ENCODE measurements at regions not wholly inside any gene's neighbourhood (a gene's known extent, or its start where the extent isn't known, plus 50 kb on each side); places are given as distances from the start of the nearest gene placed in this dataset.

- Histone ChIP-seq H2BK5ac (ENCODE audit: low read length) (no peak overlapping the region), H3K18ac (ENCODE audit: low read length) (no peak overlapping the region), H3K36me3 (replicated peaks in 1 of 2; ENCODE audit: control insufficient read depth in 2 of 2, insufficient read depth in 2 of 2, low read length in 2 of 2) (no peaks in the 10 kb centered on the region), H2BK15ac (ENCODE audit: low read length) (no peak overlapping the region), H3K27me3 (ENCODE audit: control insufficient read depth in 3 of 3, insufficient read depth in 3 of 3, low read depth in 1 of 3, low read length in 3 of 3) (peaks cover 0 to 12% (median 0%) of the 10 kb centered on the region in 3 experiments), H4K91ac (ENCODE audit: low read depth, low read length, poor library complexity) (no peak overlapping the region), H3K27ac (replicated peaks; ENCODE audit: low read length) (no peak overlapping the region), H3K4me1 (ENCODE audit: control insufficient read depth in 2 of 2, insufficient read depth in 1 of 2, low read depth in 1 of 2, low read length in 2 of 2) (peaks cover 6 to 7% of the 10 kb centered on the region in 2 donors), H2AFZ (ENCODE audit: low read length) (no peak overlapping the region), H3K9me3 (replicated peaks in 1 of 2; ENCODE audit: control insufficient read depth in 2 of 2, insufficient read depth in 1 of 2, low read depth in 1 of 2, low read length in 2 of 2) (peaks cover 0 to 4% of the 10 kb centered on the region in 2 donors), H2BK12ac (ENCODE audit: low read length) (no peak overlapping the region), H3K4me3 (ENCODE audit: low read length in 2 of 2) (no peak overlapping the region), H3K23ac (ENCODE audit: low read depth, low read length, poor library complexity) (no peak overlapping the region), H3K4ac (ENCODE audit: low read length) (no peak overlapping the region), H3K4me2 (ENCODE audit: insufficient read depth, low read length, poor library complexity, severe bottlenecking) (no peak overlapping the region), H3K14ac (ENCODE audit: low read length) (no peak overlapping the region), H2AK5ac (ENCODE audit: low read depth, low read length) (no peak overlapping the region), H3K79me1 (ENCODE audit: low read depth, low read length) (no peaks in the 10 kb centered on the region), H3K9ac (ENCODE audit: low read depth, low read length, poor library complexity) (no peak overlapping the region), H2BK120ac (ENCODE audit: low read depth, low read length) (no peak overlapping the region), H4K8ac (ENCODE audit: low read depth, low read length) (no peak overlapping the region)
- no CpG with 5 or more reads among the region's 19 CpGs for WGBS, 2 donors (ENCODE audit: extremely low coverage in 2 of 2, insufficient read length in 2 of 2, insufficient replicate concordance in 1 of 2)
- no peak for DNase-seq (ENCODE audit: low spot score)
These were observed 420.7 kb upstream of the SALL3 start for GRCh38 chr18:78558948-78559347.

- no peak overlapping the region for H2AFZ ChIP-seq (ENCODE audit: low read length)
- peaks cover 0 to 4% of the 10 kb centered on the region in 2 donors for H3K9me3 ChIP-seq (replicated peaks in 1 of 2; ENCODE audit: control insufficient read depth in 2 of 2, insufficient read depth in 1 of 2, low read depth in 1 of 2, low read length in 2 of 2)
These were observed 420.0 kb upstream of the SALL3 start for GRCh38 chr18:78559584-78559983.

DNA sequence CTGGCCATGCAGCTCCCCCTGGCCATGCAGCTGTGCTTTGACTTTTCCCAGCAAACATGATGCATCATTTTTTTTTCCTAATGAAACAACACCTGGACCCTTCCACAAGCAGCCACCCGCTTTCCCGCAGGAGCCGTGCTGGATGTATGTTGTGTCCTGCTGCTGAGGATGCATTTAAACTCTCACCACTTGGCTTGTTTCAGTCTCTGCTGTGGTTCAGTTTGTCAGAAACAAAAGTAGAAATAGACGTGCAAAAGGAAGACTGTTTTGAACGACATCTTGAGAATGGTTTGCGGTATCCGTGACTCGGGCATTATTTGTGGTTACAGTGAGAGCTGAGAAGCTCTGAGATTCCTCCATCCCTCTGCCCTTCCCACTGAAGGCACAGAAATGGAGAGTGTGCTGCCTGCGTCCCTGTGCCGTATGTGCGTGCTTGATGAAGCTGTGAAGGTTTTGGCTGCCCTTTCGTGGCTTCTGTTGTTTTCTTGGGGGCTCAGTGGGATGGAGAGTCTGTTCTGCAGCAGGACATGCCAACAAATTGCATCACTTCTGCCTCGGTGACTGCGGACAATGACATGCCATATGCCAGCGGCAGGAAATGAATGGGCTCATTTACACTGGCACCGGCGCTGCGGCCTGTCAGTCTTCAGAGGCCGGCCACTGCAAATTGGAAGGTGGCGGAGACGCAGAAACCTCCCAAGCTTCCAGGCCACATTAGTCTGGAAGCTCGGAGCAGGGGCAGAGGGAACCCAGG lies 417.7 kb upstream of the SALL3 start:
- H3K23ac ChIP-seq (ENCODE audit: low read depth, low read length, poor library complexity) = no peak overlapping the region
- peaks cover 6 to 16% of the 10 kb centered on the region in 2 donors for H3K4me1 ChIP-seq (ENCODE audit: control insufficient read depth in 2 of 2, insufficient read depth in 1 of 2, low read depth in 1 of 2, low read length in 2 of 2)
- no peak overlapping the region for H3K4ac ChIP-seq (ENCODE audit: low read length)
- peak overlapping the region; percentile 64 for H2AFZ ChIP-seq (ENCODE audit: low read length)
- no peak overlapping the region for H2BK120ac ChIP-seq (ENCODE audit: low read depth, low read length)
- H3K9me3 ChIP-seq (replicated peaks in 1 of 2; ENCODE audit: control insufficient read depth in 2 of 2, insufficient read depth in 1 of 2, low read depth in 1 of 2, low read length in 2 of 2) = peaks cover 0 to 2% of the 10 kb centered on the region in 2 donors
- peaks cover 0 to 2% of the 10 kb centered on the region in 2 donors for H3K36me3 ChIP-seq (replicated peaks in 1 of 2; ENCODE audit: control insufficient read depth in 2 of 2, insufficient read depth in 2 of 2, low read length in 2 of 2)
- no peak overlapping the region for H3K9ac ChIP-seq (ENCODE audit: low read depth, low read length, poor library complexity)
- H2BK12ac ChIP-seq (ENCODE audit: low read length) = no peak overlapping the region
- no peak overlapping the region for H4K8ac ChIP-seq (ENCODE audit: low read depth, low read length)
- H3K27ac ChIP-seq (replicated peaks; ENCODE audit: low read length) = no peak overlapping the region
- peaks cover 0 to 12% (median 2%) of the 10 kb centered on the region in 3 experiments for H3K27me3 ChIP-seq (ENCODE audit: control insufficient read depth in 3 of 3, insufficient read depth in 3 of 3, low read depth in 1 of 3, low read length in 3 of 3)
- WGBS, 2 donors (ENCODE audit: extremely low coverage in 2 of 2, insufficient read length in 2 of 2, insufficient replicate concordance in 1 of 2) = no CpG with 5 or more reads among the region's 22 CpGs
- no peak overlapping the region for H3K4me3 ChIP-seq (ENCODE audit: low read length in 2 of 2)
- H4K91ac ChIP-seq (ENCODE audit: low read depth, low read length, poor library complexity) = no peak overlapping the region
- H2BK15ac ChIP-seq (ENCODE audit: low read length) = peak overlapping the region; percentile 10
- no peak overlapping the region for H3K14ac ChIP-seq (ENCODE audit: low read length)
- H3K79me1 ChIP-seq (ENCODE audit: low read depth, low read length) = peaks cover 3% of the 10 kb centered on the region
- DNase-seq (ENCODE audit: low spot score) = peak; percentile 11
- H3K18ac ChIP-seq (ENCODE audit: low read length) = no peak overlapping the region
- H2AK5ac ChIP-seq (ENCODE audit: low read depth, low read length) = peak overlapping the region; percentile 2
- no peak overlapping the region for H3K4me2 ChIP-seq (ENCODE audit: insufficient read depth, low read length, poor library complexity, severe bottlenecking)
- H2BK5ac ChIP-seq (ENCODE audit: low read length) = no peak overlapping the region

More at GRCh38 chr18:78559584-78559983, 420.0 kb upstream of the SALL3 start:
- Histone ChIP-seq H3K9ac (ENCODE audit: low read depth, low read length, poor library complexity) (no peak overlapping the region), H3K4me2 (ENCODE audit: insufficient read depth, low read length, poor library complexity, severe bottlenecking) (no peak overlapping the region), H3K23ac (ENCODE audit: low read depth, low read length, poor library complexity) (no peak overlapping the region), H2BK5ac (ENCODE audit: low read length) (no peak overlapping the region), H3K36me3 (replicated peaks in 1 of 2; ENCODE audit: control insufficient read depth in 2 of 2, insufficient read depth in 2 of 2, low read length in 2 of 2) (no peaks in the 10 kb centered on the region), H4K8ac (ENCODE audit: low read depth, low read length) (no peak overlapping the region), H3K4ac (ENCODE audit: low read length) (no peak overlapping the region), H2AK5ac (ENCODE audit: low read depth, low read length) (peak overlapping the region; percentile 30), H2BK12ac (ENCODE audit: low read length) (no peak overlapping the region), H3K4me3 (ENCODE audit: low read length in 2 of 2) (no peak overlapping the region), H2BK120ac (ENCODE audit: low read depth, low read length) (no peak overlapping the region), H4K91ac (ENCODE audit: low read depth, low read length, poor library complexity) (no peak overlapping the region), H3K4me1 (ENCODE audit: control insufficient read depth in 2 of 2, insufficient read depth in 1 of 2, low read depth in 1 of 2, low read length in 2 of 2) (peaks cover 6 to 13% of the 10 kb centered on the region in 2 donors), H3K18ac (ENCODE audit: low read length) (no peak overlapping the region), H3K27ac (replicated peaks; ENCODE audit: low read length) (no peak overlapping the region), H3K14ac (ENCODE audit: low read length) (no peak overlapping the region), H2BK15ac (ENCODE audit: low read length) (no peak overlapping the region), H3K79me1 (ENCODE audit: low read depth, low read length) (no peaks in the 10 kb centered on the region), H3K27me3 (ENCODE audit: control insufficient read depth in 3 of 3, insufficient read depth in 3 of 3, low read depth in 1 of 3, low read length in 3 of 3) (peaks cover 0 to 12% (median 0%) of the 10 kb centered on the region in 3 experiments)
- no CpG with 5 or more reads among the region's 9 CpGs for WGBS, 2 donors (ENCODE audit: extremely low coverage in 2 of 2, insufficient read length in 2 of 2, insufficient replicate concordance in 1 of 2)
- DNase-seq (ENCODE audit: low spot score) = no peak

DNA sequence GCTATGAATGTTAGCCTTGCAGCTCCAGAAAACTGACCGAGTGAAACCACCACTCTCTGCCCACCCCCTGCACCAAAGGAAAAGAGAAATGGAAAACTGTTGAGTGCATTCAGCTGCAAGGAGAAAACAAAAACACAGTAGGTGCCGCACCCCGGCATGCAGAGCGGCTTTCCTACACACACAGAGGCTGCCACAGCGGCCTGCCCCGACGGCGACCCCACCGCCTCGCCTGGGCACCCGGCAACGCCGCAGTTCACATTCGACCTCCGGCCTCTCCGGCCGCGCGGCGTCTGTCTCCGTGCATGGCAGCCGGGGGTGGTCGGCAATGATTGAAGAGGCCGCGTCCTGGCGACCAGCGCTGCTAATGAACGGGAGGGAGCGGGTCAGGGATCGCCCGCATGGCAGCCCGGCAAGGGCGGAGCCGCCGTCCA lies 417.1 kb upstream of the SALL3 start:
- Histone ChIP-seq H4K91ac (ENCODE audit: low read depth, low read length, poor library complexity) (no peak overlapping the region), H2BK120ac (ENCODE audit: low read depth, low read length) (no peak overlapping the region), H4K8ac (ENCODE audit: low read depth, low read length) (no peak overlapping the region), H2BK5ac (ENCODE audit: low read length) (no peak overlapping the region), H2BK15ac (ENCODE audit: low read length) (peak overlapping the region; percentile 10), H2AK5ac (ENCODE audit: low read depth, low read length) (peak overlapping the region; percentile 2), H2AFZ (ENCODE audit: low read length) (peak overlapping the region; percentile 64), H3K4me1 (ENCODE audit: control insufficient read depth in 2 of 2, insufficient read depth in 1 of 2, low read depth in 1 of 2, low read length in 2 of 2) (peaks cover 6 to 16% of the 10 kb centered on the region in 2 donors), H2BK12ac (ENCODE audit: low read length) (no peak overlapping the region), H3K4ac (ENCODE audit: low read length) (no peak overlapping the region), H3K27me3 (ENCODE audit: control insufficient read depth in 3 of 3, insufficient read depth in 3 of 3, low read depth in 1 of 3, low read length in 3 of 3) (peaks cover 0 to 12% (median 2%) of the 10 kb centered on the region in 3 experiments), H3K27ac (replicated peaks; ENCODE audit: low read length) (no peak overlapping the region), H3K23ac (ENCODE audit: low read depth, low read length, poor library complexity) (no peak overlapping the region), H3K18ac (ENCODE audit: low read length) (peak overlapping the region; percentile 69), H3K79me1 (ENCODE audit: low read depth, low read length) (peaks cover 3% of the 10 kb centered on the region), H3K9me3 (replicated peaks in 1 of 2; ENCODE audit: control insufficient read depth in 2 of 2, insufficient read depth in 1 of 2, low read depth in 1 of 2, low read length in 2 of 2) (peaks cover 0 to 2% of the 10 kb centered on the region in 2 donors), H3K4me3 (ENCODE audit: low read length in 2 of 2) (no peak overlapping the region), H3K36me3 (replicated peaks in 1 of 2; ENCODE audit: control insufficient read depth in 2 of 2, insufficient read depth in 2 of 2, low read length in 2 of 2) (peaks cover 0 to 2% of the 10 kb centered on the region in 2 donors), H3K4me2 (ENCODE audit: insufficient read depth, low read length, poor library complexity, severe bottlenecking) (no peak overlapping the region), H3K14ac (ENCODE audit: low read length) (no peak overlapping the region), H3K9ac (ENCODE audit: low read depth, low read length, poor library complexity) (no peak overlapping the region)
- DNase-seq (ENCODE audit: low spot score) = no peak
- no CpG with 5 or more reads among the region's 35 CpGs for WGBS, 2 donors (ENCODE audit: extremely low coverage in 2 of 2, insufficient read length in 2 of 2, insufficient replicate concordance in 1 of 2)

Data from neuronal stem cell (in vitro differentiated cells).